ENCODE measurements at regions not wholly inside any gene's neighbourhood (a gene's known extent, or its start where the extent isn't known, plus 50 kb on each side); places are given as distances from the start of the nearest gene placed in this dataset.

GRCh38 chr3:112755845-112756613 is 90.6 kb downstream of the CD200R1L start:
- TF ChIP-seq, protein P1, sequence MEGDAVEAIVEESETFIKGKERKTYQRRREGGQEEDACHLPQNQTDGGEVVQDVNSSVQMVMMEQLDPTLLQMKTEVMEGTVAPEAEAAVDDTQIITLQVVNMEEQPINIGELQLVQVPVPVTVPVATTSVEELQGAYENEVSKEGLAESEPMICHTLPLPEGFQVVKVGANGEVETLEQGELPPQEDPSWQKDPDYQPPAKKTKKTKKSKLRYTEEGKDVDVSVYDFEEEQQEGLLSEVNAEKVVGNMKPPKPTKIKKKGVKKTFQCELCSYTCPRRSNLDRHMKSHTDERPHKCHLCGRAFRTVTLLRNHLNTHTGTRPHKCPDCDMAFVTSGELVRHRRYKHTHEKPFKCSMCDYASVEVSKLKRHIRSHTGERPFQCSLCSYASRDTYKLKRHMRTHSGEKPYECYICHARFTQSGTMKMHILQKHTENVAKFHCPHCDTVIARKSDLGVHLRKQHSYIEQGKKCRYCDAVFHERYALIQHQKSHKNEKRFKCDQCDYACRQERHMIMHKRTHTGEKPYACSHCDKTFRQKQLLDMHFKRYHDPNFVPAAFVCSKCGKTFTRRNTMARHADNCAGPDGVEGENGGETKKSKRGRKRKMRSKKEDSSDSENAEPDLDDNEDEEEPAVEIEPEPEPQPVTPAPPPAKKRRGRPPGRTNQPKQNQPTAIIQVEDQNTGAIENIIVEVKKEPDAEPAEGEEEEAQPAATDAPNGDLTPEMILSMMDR (conservative IDR thresholded peaks at IDR 0.05 in 1 of 2, IDR thresholded peaks at IDR 0.05 in 1 of 2; ENCODE audit: low read depth in 1 of 2, low read length in 2 of 2), result no peak
- no peak for TF ChIP-seq EZH2 (IDR thresholded peaks at IDR 0.05; ENCODE audit: low read length, missing control alignments)

Measured in fibroblast of lung (primary cell).